ENCODE measurements at regions not wholly inside any gene's neighbourhood (a gene's known extent, or its start where the extent isn't known, plus 50 kb on each side); places are given as distances from the start of the nearest gene placed in this dataset.

DNA sequence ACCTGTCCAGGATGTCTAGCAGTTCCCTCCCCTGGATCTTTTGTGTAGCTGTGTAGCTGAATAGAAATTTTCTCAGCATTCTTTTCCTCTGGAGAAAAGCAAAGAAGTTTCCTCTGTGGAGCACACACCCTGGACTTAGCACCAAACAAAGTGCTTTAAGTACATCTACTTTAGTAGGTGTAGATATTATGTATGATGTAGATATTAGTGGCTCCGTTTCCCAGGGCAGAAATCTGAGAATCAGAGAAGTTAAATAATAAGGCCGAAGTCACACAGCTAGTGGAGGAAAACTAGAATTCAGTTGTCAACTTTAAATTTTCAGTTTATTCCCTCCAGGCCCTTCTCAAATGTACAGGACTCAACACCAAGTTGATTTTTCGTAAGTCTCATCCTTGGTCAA is 401.7 kb upstream of the NR2F2 start:
- TF ChIP-seq, protein P1, sequence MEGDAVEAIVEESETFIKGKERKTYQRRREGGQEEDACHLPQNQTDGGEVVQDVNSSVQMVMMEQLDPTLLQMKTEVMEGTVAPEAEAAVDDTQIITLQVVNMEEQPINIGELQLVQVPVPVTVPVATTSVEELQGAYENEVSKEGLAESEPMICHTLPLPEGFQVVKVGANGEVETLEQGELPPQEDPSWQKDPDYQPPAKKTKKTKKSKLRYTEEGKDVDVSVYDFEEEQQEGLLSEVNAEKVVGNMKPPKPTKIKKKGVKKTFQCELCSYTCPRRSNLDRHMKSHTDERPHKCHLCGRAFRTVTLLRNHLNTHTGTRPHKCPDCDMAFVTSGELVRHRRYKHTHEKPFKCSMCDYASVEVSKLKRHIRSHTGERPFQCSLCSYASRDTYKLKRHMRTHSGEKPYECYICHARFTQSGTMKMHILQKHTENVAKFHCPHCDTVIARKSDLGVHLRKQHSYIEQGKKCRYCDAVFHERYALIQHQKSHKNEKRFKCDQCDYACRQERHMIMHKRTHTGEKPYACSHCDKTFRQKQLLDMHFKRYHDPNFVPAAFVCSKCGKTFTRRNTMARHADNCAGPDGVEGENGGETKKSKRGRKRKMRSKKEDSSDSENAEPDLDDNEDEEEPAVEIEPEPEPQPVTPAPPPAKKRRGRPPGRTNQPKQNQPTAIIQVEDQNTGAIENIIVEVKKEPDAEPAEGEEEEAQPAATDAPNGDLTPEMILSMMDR (conservative IDR thresholded peaks at IDR 0.05 in 1 of 2, IDR thresholded peaks at IDR 0.05 in 1 of 2; ENCODE audit: low read depth in 1 of 2, low read length in 2 of 2): no peak
- no peak for TF ChIP-seq EZH2 (IDR thresholded peaks at IDR 0.05; ENCODE audit: low read length, missing control alignments)

Data from fibroblast of lung (primary cell).